HG03066 (cell line): ENCODE measurements at regions not wholly inside any gene's neighbourhood (a gene's known extent, or its start where the extent isn't known, plus 50 kb on each side); places are given as distances from the start of the nearest gene placed in this dataset.
"Not testable (repeated sequence)": the region's sequence is repeated elsewhere in the genome, so short reads cannot be mapped to it uniquely, and the experiment has no call there.

ENCODE experiments used
- ATAC-seq: cut with Tn5 transposase; IDR thresholded peaks from one replicate; pipeline ENCODE4 v1.9.1; 2021; ENCODE audit warnings: low read depth; ENCODE audit not compliant: unreplicated experiment

GRCh38 chr19:23984911-23985310, 70.2 kb downstream of the ZNF726 start:
- ATAC-seq, result not testable (repeated sequence)

DNA sequence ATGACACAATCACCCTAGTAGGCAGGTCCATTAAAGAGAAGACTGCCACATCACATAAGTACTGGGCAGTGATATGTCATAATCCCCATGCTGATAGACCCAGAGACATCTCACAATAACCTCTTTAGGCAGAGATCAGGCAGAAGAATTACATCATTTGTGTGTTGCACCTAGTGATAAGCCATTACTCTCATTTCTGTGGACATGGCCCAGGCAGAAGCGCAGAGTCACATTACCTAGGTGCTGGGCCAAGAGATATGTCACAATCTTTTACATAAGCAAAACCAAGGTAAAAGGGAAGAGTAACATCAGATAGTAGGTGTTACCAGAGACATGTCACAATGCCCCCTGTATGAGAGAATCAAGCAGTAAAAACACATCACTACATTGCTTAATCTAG, 71.9 kb downstream of the ZNF726 start:
- ATAC-seq, result no peak

DNA sequence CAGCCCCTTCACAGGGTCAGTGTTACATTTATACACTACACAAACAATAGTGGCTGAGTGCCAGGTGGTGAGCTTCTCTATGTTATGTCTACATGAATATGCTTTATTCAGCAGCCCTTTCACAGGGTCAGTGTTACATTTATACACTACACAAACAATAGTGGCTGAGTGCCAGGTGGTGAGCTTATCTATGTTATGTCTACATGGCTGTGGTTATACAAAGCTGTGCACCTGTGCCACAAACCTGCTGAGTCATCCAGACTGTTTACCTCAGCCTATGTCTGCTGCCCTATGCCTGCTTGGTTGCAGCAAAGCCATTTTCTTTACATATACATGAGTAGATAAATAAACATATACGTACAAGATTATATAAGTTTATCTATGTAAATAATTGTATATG, 76.5 kb downstream of the ZNF726 start:
- ATAC-seq, result no peak

DNA sequence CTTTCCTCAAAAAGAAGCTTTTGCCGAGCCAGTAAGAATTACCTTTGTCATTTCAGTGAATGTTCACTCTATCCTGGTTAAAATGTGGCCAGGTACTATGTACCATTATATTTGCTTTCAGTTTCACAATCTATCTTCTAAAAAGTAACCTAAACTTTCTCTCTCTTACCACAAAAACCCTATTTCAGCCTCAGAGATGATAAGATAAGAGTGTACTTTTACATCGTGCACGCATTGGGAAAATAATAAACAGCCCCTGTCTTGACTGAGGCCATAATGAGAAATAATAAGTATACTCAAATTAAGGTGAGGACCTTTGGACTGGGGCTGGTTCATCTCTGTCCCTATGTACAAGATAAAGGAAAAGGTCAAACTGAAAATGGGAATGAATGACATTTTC, 77.7 kb downstream of the ZNF726 start:
- no peak for ATAC-seq

GRCh38 chr19:23993440-23993839, 78.8 kb downstream of the ZNF726 start:
- no peak for ATAC-seq

DNA sequence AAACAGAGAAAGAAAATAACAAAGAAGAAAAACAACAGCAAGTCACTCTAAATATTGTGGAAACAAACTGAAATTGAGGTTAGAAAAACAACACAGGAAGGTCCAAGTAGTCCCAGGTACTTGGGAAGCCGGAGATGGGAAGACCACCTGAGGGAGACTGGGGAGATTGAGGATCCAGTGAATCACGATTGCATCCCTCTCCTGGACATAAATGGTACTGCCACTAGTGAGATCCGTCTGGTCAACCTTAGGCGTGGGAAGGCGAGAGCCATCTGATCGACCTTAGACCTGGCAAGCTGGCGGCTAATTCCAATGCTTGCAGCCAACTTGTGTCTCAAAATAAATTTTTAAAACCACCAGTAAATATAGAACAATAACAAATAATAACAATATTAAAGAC, 81.9 kb downstream of the ZNF726 start:
- ATAC-seq, result no peak

- no peak for ATAC-seq
These were observed 83.9 kb downstream of the ZNF726 start for GRCh38 chr19:23998568-23998967.

DNA sequence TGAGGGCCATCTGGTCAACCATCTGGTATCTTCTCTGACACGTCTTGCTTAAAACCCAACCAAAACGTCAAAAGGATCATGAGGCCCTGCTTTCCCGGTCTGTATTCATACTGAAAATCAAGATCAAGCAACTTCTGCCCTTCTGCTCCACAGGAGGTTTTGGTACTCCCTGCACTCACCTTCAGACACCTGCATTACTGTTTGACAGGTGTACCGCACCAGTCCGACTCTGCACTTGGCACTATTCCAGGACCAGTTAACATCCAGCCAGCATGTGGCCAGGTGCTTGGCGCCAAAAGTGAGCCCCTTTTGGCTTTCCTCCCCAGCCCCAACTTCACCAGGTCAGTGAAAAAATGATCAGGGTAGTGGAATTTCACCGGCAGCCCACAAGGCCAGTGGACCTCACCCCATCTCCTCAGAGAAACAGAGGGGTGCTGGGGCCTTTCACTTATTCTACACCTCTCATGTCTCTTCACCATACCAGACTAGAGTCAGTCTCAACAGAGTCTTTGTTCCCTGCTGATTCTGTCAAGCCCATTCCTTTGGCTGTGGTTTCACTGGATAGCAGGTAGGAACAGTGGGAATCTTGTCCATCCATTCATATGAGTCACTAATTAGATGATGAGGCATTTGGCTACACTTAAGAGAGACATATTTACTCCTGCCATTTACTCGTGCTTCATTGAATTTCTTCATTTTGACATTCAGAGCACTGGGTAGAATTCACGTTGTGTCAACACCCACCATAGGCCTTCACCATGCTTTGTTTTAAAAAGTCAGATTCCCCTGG, 85.3 kb downstream of the ZNF726 start:
- no peak for ATAC-seq

DNA sequence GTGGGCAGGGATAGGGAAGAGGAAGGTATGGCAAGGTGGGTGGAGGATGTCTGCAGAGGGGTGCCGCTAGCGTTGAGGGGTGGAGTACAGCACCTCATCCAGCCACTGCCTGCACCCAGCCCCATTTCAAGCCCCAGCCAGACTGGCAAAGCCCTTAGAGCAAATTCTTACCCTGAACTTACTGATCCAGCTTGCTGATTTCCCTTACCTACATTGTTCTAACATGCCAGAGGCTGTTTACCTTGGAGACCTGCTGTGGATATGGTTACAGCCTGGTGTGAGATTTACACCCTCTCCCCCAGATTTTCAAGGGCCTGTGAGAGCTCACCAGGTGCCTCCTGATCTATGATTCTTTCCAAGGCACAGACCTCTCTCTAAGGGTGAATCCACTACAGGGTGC, 86.0 kb downstream of the ZNF726 start:
- ATAC-seq, result no peak

GRCh38 chr19:24002256-24002945, 84.6 kb upstream of the ZNF254 start:
- ATAC-seq, result no peak

DNA sequence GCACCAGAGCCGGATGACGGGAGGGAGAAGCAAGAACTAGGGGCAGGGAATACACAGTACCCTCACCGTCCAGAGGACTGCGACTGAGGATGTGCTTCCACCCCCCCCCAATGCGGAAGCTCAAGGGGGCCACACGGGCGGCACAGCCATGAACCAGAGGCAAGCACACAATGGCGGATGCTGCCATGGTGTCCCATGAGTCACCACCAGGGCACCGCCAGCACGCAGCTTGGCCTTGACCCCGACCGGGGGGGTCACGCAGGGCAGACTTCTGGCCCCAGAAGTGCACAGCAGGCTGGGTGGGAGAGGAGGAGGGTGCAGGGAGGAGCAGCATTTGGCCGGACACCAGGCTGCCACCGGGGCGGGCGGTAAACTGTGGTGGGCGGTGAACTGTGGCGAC, 83.5 kb upstream of the ZNF254 start:
- no peak for ATAC-seq

DNA sequence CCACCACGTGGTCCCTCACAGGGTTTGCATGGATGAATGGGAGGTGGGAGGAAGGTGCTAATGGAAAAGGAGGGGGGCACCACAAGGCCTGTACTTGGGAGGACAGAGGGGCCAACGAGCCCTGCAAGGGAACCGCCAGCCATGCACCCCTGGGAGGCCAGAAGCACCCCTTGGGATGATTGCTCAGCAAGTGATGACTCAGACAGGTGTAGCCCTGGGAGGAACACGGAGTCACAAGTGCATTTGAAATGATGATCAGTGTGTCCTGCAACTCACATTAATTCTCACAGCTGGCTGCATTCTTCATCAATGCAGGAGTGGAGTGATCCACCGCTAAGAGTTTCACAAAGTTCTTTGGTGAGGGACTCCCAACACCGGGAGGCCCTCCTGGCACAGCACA, 82.8 kb upstream of the ZNF254 start:
- ATAC-seq, result no peak

GRCh38 chr19:24029941-24030636, 56.9 kb upstream of the ZNF254 start:
- ATAC-seq, result no peak

DNA sequence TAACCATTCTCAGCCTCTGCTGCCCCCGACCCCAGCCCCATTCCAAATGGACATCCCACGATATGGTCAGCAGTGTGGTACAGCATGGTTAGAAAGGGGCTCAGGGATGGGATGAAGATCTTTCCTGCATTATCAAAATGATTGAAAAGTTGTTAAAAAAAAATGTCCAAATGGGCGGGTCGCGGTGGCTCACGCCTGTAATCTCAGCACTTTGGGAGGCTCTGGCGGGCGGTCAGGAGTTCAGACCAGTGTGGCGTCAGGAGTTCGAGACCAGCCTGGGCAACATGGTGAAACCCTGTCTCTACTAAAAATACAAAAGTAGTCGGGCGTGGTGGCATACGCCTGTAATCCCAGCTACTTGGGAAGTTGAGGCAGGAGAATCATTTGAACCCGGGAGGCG, 54.3 kb upstream of the ZNF254 start:
- no peak for ATAC-seq

- peak; percentile 94 for ATAC-seq
These were observed 53.6 kb upstream of the ZNF254 start for GRCh38 chr19:24033301-24033962.

- ATAC-seq, result peak; percentile 28
These were observed 53.0 kb upstream of the ZNF254 start for GRCh38 chr19:24033963-24034342.

DNA sequence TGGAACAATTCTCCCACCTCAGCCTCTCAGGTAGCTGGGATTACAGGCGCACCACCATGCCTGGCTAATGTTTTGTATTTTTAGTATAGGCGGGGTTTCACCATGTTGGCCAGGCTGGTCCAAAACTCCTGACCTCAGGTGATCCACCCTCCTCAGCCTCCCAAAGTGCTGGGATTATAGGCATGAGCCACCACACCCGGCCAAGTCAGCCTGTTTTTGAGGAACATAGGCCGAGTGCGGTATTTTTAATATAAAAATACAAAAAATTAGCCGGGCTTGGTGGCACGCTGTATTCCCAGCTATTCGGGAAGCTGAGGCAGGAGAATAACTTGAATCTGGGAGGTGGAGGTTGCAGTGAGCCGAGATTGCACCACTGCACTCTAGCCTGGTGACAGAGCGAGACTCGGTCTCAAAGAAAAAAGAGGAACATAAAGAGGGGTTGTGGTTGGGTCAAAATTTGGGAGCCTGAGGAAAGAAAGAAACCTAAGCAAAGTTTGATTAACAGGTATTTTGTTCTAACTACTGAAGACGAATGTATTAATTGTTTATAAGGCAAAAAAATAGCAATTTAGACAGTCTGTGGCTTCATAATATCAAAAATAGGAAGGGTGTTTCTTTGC, 51.6 kb upstream of the ZNF254 start:
- ATAC-seq, result not testable (repeated sequence)
